Progenitor cell of endocrine pancreas (in vitro differentiated cells): ENCODE measurements at regions not wholly inside any gene's neighbourhood (a gene's known extent, or its start where the extent isn't known, plus 50 kb on each side); places are given as distances from the start of the nearest gene placed in this dataset.

Experiments used
- DNase-seq: peaks from one replicate; pipeline ENCODE4 v3.0.0; 2021; ENCODE audit warnings: low spot score; ENCODE audit not compliant: unreplicated experiment
- H3K27ac Mint-ChIP-seq: 2 replicates; pipeline ENCODE4 v1.8.0; 2021; ENCODE audit warnings: mild to moderate bottlenecking, moderate library complexity, mixed read lengths
- H3K27me3 Mint-ChIP-seq: 2 replicates; pipeline ENCODE4 v1.8.0; 2021; ENCODE audit warnings: mixed read lengths
- H3K36me3 Mint-ChIP-seq: 2 replicates; pipeline ENCODE4 v1.8.0; 2022; ENCODE audit warnings: mixed read lengths; ENCODE audit not compliant: insufficient read depth
- H3K4me1 Mint-ChIP-seq: 2 replicates; pipeline ENCODE4 v1.8.0; 2021; ENCODE audit warnings: low read depth, mixed read lengths
- H3K4me3 Mint-ChIP-seq: 2 replicates; pipeline ENCODE4 v1.8.0; 2021; ENCODE audit warnings: low read depth, mild to moderate bottlenecking, moderate library complexity, mixed read lengths
- H3K9me3 Mint-ChIP-seq: 2 replicates; pipeline ENCODE4 v1.8.0; 2021; ENCODE audit warnings: low read depth, mixed read lengths
- TF ChIP-seq, protein P1 (sequence below): fragments of 200-600 bp; sonication (generic); IDR thresholded peaks from one replicate; pipeline ENCODE4 v1.5.0; 2021; ENCODE audit warnings: antibody characterized with exemption, mild to moderate bottlenecking; ENCODE audit not compliant: unreplicated experiment

DNA sequence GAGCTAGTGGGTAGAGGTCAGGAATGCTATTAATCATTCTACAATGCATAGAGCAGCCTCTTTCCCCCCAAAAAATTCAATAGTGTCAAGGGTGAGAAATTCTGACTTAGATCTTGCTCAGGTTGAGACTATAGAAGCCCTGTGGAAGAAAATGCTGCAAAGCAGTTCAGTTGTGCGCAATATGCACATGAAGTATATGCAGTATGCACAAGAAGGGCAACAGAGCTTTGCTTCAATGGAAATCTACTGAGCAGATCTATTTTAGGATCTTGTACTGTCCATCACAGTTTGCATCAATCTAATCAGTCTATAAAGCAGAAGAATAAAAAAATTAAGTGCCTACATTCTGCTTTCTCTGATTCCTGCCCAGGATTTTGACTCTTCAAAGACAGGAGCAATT, 225.8 kb upstream of the STEAP1 start:
- DNase-seq = no peak
- no peak overlapping the region for H3K4me3 Mint-ChIP-seq
- peaks cover under 1% of the 10 kb centered on the region for H3K4me1 Mint-ChIP-seq
- H3K27me3 Mint-ChIP-seq = no peaks in the 10 kb centered on the region
- H3K36me3 Mint-ChIP-seq = no peaks in the 10 kb centered on the region
- H3K9me3 Mint-ChIP-seq = no peaks in the 10 kb centered on the region
- TF ChIP-seq, protein P1, sequence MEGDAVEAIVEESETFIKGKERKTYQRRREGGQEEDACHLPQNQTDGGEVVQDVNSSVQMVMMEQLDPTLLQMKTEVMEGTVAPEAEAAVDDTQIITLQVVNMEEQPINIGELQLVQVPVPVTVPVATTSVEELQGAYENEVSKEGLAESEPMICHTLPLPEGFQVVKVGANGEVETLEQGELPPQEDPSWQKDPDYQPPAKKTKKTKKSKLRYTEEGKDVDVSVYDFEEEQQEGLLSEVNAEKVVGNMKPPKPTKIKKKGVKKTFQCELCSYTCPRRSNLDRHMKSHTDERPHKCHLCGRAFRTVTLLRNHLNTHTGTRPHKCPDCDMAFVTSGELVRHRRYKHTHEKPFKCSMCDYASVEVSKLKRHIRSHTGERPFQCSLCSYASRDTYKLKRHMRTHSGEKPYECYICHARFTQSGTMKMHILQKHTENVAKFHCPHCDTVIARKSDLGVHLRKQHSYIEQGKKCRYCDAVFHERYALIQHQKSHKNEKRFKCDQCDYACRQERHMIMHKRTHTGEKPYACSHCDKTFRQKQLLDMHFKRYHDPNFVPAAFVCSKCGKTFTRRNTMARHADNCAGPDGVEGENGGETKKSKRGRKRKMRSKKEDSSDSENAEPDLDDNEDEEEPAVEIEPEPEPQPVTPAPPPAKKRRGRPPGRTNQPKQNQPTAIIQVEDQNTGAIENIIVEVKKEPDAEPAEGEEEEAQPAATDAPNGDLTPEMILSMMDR = no peak
- H3K27ac Mint-ChIP-seq = no peak overlapping the region

DNA sequence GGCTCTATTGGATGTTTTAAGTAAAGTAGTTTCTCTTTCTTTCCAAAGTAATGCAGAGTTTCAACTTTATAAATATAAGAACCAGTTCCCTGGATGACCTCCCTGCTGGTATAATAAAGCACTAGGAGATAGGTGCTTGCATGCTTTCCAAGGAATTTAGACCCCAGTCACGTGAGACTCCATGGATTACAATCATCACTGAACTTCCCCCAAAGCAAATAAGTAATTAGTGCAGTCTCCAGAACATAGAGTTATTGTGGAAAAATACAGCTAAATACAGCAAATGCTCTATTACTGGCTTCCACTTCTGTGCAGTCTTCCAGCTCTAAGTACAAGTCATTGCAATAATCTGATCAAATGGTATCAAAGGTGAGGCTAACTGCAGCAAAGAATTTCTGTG, 220.2 kb upstream of the STEAP1 start:
- no peak for DNase-seq
- Mint-ChIP-seq H3K4me3 (no peak overlapping the region), H3K27ac (no peak overlapping the region), H3K9me3 (peaks cover 3% of the 10 kb centered on the region), H3K36me3 (no peaks in the 10 kb centered on the region), H3K4me1 (peaks cover 16% of the 10 kb centered on the region), H3K27me3 (no peaks in the 10 kb centered on the region)
- TF ChIP-seq, protein P1 = no peak

DNA sequence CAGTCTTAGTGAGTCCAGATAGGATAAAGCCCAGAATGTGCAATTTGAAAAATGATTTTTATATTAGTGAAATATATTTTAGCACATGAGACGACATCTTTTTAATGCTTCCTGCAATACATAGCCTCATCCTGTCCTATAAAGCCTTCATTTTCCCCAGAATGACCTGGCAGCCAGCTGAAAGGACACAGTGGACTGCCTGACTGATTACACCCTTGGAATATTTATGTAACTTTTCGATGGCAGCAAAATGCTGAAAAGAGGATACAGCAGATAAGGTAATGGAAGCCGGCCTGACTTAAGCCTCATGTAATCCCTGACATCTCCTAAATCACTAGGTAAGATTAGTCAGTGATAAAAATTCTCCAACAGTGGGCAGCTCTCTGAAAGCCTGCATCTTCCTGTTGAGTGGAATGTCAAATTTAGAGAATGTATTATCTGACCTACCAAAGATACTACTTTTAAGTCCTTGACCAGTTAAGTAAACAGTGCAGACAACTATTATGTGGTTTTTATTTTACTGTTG, 210.7 kb upstream of the STEAP1 start:
- H3K4me3 Mint-ChIP-seq = no peak overlapping the region
- H3K36me3 Mint-ChIP-seq = no peaks in the 10 kb centered on the region
- H3K27me3 Mint-ChIP-seq = no peaks in the 10 kb centered on the region
- H3K27ac Mint-ChIP-seq = no peak overlapping the region
- TF ChIP-seq, protein P1 = no peak
- no peak for DNase-seq
- H3K9me3 Mint-ChIP-seq = no peaks in the 10 kb centered on the region
- peaks cover 7% of the 10 kb centered on the region for H3K4me1 Mint-ChIP-seq

DNA sequence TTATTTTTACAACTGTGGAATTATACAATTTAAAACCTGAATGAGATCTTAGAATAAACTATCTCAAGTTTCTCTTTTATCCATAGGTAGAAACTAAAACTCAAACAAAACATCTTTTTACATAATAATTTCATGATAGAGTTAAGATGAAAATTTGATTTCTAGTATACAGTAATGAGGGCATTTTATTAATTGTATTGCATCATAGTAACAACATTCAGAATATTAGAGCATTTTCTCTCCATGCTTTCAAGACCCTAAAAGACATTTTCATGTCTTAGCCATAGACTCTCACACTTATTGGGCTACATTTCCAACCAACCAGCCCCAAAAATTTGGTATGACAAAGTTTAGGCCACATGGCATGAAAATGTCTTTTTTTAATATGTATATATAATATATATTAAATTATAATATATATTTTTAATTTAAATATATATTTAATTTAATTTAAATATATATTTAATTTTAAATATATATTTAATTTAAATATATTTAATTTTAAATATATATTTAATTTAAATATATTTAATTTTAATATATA, 195.7 kb upstream of the STEAP1 start:
- Mint-ChIP-seq H3K9me3 (peaks cover 5% of the 10 kb centered on the region), H3K4me3 (no peak overlapping the region), H3K36me3 (no peaks in the 10 kb centered on the region), H3K27me3 (no peaks in the 10 kb centered on the region), H3K27ac (no peak overlapping the region), H3K4me1 (no peaks in the 10 kb centered on the region)
- TF ChIP-seq, protein P1 = no peak
- no peak for DNase-seq

DNA sequence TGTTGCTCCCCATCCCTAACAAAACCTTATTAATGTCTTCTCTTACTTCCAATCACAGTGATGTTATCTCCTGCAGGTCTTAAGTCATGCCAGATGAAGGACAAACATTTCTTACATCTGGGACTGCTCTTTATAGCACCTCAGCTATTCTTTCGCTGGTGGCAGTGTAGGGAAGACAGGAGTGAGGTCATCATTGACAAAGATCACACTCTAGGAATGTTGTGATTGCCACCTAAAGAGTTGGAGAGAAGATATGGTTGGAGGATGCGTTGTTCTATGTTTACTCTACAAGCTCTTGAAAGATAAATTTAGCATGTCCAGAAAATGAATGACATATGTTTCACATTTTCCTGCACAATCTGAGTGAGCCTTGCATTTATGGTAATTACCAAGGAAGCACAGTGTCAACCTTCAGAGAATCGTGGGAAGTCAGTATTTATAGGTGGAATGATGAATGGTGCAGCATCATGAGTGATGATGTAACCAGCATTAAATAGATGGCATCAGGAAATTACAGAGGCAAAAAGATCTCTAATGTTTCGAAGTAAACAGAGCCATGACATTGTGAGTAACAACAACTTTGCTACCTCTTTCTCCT, 188.1 kb upstream of the STEAP1 start:
- Mint-ChIP-seq H3K27me3 (no peaks in the 10 kb centered on the region), H3K36me3 (no peaks in the 10 kb centered on the region), H3K27ac (no peak overlapping the region), H3K4me1 (no peaks in the 10 kb centered on the region), H3K9me3 (no peaks in the 10 kb centered on the region), H3K4me3 (no peak overlapping the region)
- TF ChIP-seq, protein P1 = no peak
- no peak for DNase-seq
